K562 (cell line): ENCODE measurements at regions not wholly inside any gene's neighbourhood (a gene's known extent, or its start where the extent isn't known, plus 50 kb on each side); places are given as distances from the start of the nearest gene placed in this dataset.

Experiments used
- ELF4 ChIP-seq: fragments of 450-650 bp; formaldehyde crosslinking; IDR thresholded peaks from 2 replicates; pipeline ENCODE4 v1.4.0; 2022; ENCODE audit warnings: missing genetic modification characterization
- MTF1 ChIP-seq: fragments of 250-450 bp; sonication (Bioruptor Pico); IDR thresholded peaks from 2 replicates; pipeline ENCODE4 v1.9.0; 2021; ENCODE audit warnings: moderate library complexity, mild to moderate bottlenecking, inconsistent platforms, borderline replicate concordance
- ZKSCAN3 ChIP-seq: fragments of 250-450 bp; sonication (Bioruptor Pico); IDR thresholded peaks from 2 replicates; pipeline ENCODE4 v1.4.0; 2020
- ZNF318 ChIP-seq, 2 experiments: fragments of 450-650 bp; IDR thresholded peaks; 2 replicates each; pipeline ENCODE4 v1.6.1; 2016; ENCODE audit warnings: mild to moderate bottlenecking in 2 of 2, borderline replicate concordance in 1 of 2, low read depth in 1 of 2, moderate library complexity in 1 of 2
- TF ChIP-seq, protein P1 (sequence below): fragments of 450-650 bp; IDR thresholded peaks from 2 replicates; pipeline ENCODE4 v1.6.1; 2018; ENCODE audit not compliant: partially characterized antibody

- TF ChIP-seq ZNF318 (IDR thresholded peaks at IDR 0.05; ENCODE audit: borderline replicate concordance in 1 of 2, low read depth in 1 of 2), result no peak
- TF ChIP-seq, protein P1, sequence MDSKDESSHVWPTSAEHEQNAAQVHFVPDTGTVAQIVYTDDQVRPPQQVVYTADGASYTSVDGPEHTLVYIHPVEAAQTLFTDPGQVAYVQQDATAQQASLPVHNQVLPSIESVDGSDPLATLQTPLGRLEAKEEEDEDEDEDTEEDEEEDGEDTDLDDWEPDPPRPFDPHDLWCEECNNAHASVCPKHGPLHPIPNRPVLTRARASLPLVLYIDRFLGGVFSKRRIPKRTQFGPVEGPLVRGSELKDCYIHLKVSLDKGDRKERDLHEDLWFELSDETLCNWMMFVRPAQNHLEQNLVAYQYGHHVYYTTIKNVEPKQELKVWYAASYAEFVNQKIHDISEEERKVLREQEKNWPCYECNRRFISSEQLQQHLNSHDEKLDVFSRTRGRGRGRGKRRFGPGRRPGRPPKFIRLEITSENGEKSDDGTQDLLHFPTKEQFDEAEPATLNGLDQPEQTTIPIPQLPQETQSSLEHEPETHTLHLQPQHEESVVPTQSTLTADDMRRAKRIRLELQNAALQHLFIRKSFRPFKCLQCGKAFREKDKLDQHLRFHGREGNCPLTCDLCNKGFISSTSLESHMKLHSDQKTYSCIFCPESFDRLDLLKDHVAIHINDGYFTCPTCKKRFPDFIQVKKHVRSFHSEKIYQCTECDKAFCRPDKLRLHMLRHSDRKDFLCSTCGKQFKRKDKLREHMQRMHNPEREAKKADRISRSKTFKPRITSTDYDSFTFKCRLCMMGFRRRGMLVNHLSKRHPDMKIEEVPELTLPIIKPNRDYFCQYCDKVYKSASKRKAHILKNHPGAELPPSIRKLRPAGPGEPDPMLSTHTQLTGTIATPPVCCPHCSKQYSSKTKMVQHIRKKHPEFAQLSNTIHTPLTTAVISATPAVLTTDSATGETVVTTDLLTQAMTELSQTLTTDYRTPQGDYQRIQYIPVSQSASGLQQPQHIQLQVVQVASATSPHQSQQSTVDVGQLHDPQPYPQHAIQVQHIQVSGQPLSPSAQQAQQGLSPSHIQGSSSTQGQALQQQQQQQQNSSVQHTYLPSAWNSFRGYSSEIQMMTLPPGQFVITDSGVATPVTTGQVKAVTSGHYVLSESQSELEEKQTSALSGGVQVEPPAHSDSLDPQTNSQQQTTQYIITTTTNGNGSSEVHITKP, result no peak
- TF ChIP-seq ZKSCAN3 (CRISPR knock-in tag), result no peak
- TF ChIP-seq MTF1 (CRISPR knock-in tag), result no peak
- no peak for TF ChIP-seq ELF4
Observed at GRCh38 chr13:56736966-56737365, 403.8 kb upstream of the PRR20A start (continued).
